B cell (primary cell): ENCODE measurements at regions not wholly inside any gene's neighbourhood (a gene's known extent, or its start where the extent isn't known, plus 50 kb on each side); places are given as distances from the start of the nearest gene placed in this dataset.
"Not testable (repeated sequence)": the region's sequence is repeated elsewhere in the genome, so short reads cannot be mapped to it uniquely, and the experiment has no call there.

Experiments used
- ATAC-seq: fragments of 200-7000 bp; cut with Tn5 transposase; one replicate; pipeline ENCODE4 v1.10.0; 2021; ENCODE audit warnings: low read depth, mild to moderate bottlenecking, moderate number of reproducible peaks, moderate library complexity
- CTCF ChIA-PET: fragments of 350-600 bp; sonication (Branson Sonifier 250); formaldehyde crosslinking; loops from one replicate; lab custom pipeline; 2021; ENCODE audit warnings: antibody characterized with exemption, inconsistent platforms; lab: Charles Lee
- POLR2A ChIA-PET: fragments of 350-600 bp; sonication (Branson Sonifier 250); formaldehyde crosslinking; loops from one replicate; lab custom pipeline; 2021; ENCODE audit warnings: antibody characterized with exemption; lab: Charles Lee
- DNase-seq: peaks from one replicate; pipeline ENCODE4 v3.0.0; 2013
- H2AFZ ChIP-seq: 2 replicates; pipeline ENCODE4 v1.6.1; 2012; ENCODE audit warnings: mild to moderate bottlenecking, low read depth, low read length; ENCODE audit not compliant: insufficient read depth, poor library complexity, severe bottlenecking
- H3K27ac ChIP-seq, 2 donors: 1 replicate in 1 of 2; 2 replicates in 1 of 2; pipeline ENCODE4 v1.5.1; 2012 to 2013; ENCODE audit warnings: low read length in 2 of 2, mild to moderate bottlenecking in 2 of 2, moderate library complexity in 1 of 2
- H3K27me3 ChIP-seq, 4 experiments: fragments of 200-600 bp in 1 of 4; sonication (generic) in 1 of 4; replicated peaks in 1 of 4; 1 replicate in 2 of 4; 2 replicates in 2 of 4; pipeline versions ENCODE4 v1.6.1 to v1.7.0; 2013 to 2016; ENCODE audit warnings: low read length in 3 of 4, mild to moderate bottlenecking in 2 of 4, mixed read lengths in 1 of 4, moderate library complexity in 1 of 4; ENCODE audit not compliant: insufficient read depth in 4 of 4, control insufficient read depth in 3 of 4; ENCODE audit errors: control extremely low read depth in 1 of 4
- H3K36me3 ChIP-seq, 2 experiments: replicated peaks in 1 of 2; 1 replicate in 1 of 2; 2 replicates in 1 of 2; pipeline versions ENCODE4 v1.6.1 to v1.7.1; 2013; ENCODE audit warnings: low read length in 1 of 2; ENCODE audit not compliant: insufficient read depth in 2 of 2, control insufficient read depth in 1 of 2; ENCODE audit errors: control extremely low read depth in 1 of 2, extremely low read depth in 1 of 2
- H3K4me1 ChIP-seq, 2 donors: fragments of 200-600 bp in 1 of 2; sonication (generic) in 1 of 2; 1 replicate in 1 of 2; 2 replicates in 1 of 2; pipeline versions ENCODE4 v1.5.1 to v1.6.1; 2013 to 2017; ENCODE audit warnings: low read length in 2 of 2; ENCODE audit not compliant: control insufficient read depth in 2 of 2, insufficient read depth in 2 of 2
- H3K4me2 ChIP-seq: replicated peaks from 2 replicates; pipeline ENCODE3; 2012; ENCODE audit warnings: mild to moderate bottlenecking, low read depth, low read length; ENCODE audit not compliant: poor library complexity, severe bottlenecking
- H3K4me3 ChIP-seq, 5 experiments: fragments of 200-600 bp in 1 of 5; sonication (generic) in 1 of 5; 1 replicate in 3 of 5; 2 replicates in 2 of 5; pipeline versions ENCODE4 v1.5.1 to v1.7.0; 2011 to 2016; ENCODE audit warnings: low read length in 4 of 5, mild to moderate bottlenecking in 4 of 5, low read depth in 2 of 5, control low read depth in 1 of 5, moderate library complexity in 1 of 5; ENCODE audit not compliant: insufficient read depth in 1 of 5; ENCODE audit errors: control extremely low read depth in 1 of 5, extremely low read depth in 1 of 5
- H3K79me2 ChIP-seq: fragments of 200-600 bp; sonication (generic); one replicate; pipeline ENCODE4 v1.6.0; 2016; ENCODE audit warnings: low read length; ENCODE audit not compliant: control insufficient read depth, insufficient read depth
- H3K9ac ChIP-seq: fragments of 200-600 bp; sonication (generic); 2 replicates; pipeline ENCODE4 v1.6.1; 2017; ENCODE audit warnings: mild to moderate bottlenecking, low read length, moderate library complexity
- H3K9me3 ChIP-seq, 3 donors: one replicate each; pipeline versions ENCODE4 v1.6.1 to v1.7.1; 2013; ENCODE audit warnings: low read length in 2 of 3; ENCODE audit not compliant: control insufficient read depth in 2 of 3, insufficient read depth in 1 of 3; ENCODE audit errors: control extremely low read depth in 1 of 3
- H4K20me1 ChIP-seq: 2 replicates; pipeline ENCODE4 v1.6.0; 2012; ENCODE audit warnings: mild to moderate bottlenecking, low read length; ENCODE audit not compliant: insufficient read depth, control insufficient read depth, poor library complexity, severe bottlenecking
- H3K27ac Mint-ChIP-seq: one replicate; pipeline ENCODE4 v1.8.0; 2021; ENCODE audit warnings: mixed read lengths
- H3K27me3 Mint-ChIP-seq: one replicate; pipeline ENCODE4 v1.8.0; 2021; ENCODE audit warnings: mixed read lengths
- H3K4me1 Mint-ChIP-seq: one replicate; pipeline ENCODE4 v1.8.0; 2021; ENCODE audit warnings: mixed read lengths
- H3K4me3 Mint-ChIP-seq: one replicate; pipeline ENCODE4 v1.8.0; 2021; ENCODE audit warnings: mixed read lengths
- H3K9me3 Mint-ChIP-seq: one replicate; pipeline ENCODE4 v1.8.0; 2022; ENCODE audit warnings: mixed read lengths; ENCODE audit not compliant: insufficient read depth
- EZH2 ChIP-seq: IDR thresholded peaks from 2 replicates; pipeline ENCODE4 v1.6.1; 2012; ENCODE audit warnings: borderline replicate concordance, low read depth, mild to moderate bottlenecking, moderate library complexity, low read length; ENCODE audit not compliant: insufficient read depth, poor library complexity, severe bottlenecking
- whole genome bisulfite sequencing: methylation state at CpG from one replicate; pipeline ENCODE4 v1.1.5; 2013; ENCODE audit warnings: missing lambda C conversion rate; ENCODE audit not compliant: insufficient coverage; 5-methylcytosine and 5-hydroxymethylcytosine counted together
- intact Hi-C: fragments of 100-400 bp; cut with micrococcal nuclease; formaldehyde crosslinking; loops from one replicate; pipeline ENCODE4 v1.10.0; 2022
- TF ChIP-seq, protein P1 (sequence below): fragments of 200-600 bp; IDR thresholded peaks from one replicate; pipeline ENCODE4 v1.8.0; 2022; ENCODE audit warnings: antibody characterized with exemption, mild to moderate bottlenecking

DNA sequence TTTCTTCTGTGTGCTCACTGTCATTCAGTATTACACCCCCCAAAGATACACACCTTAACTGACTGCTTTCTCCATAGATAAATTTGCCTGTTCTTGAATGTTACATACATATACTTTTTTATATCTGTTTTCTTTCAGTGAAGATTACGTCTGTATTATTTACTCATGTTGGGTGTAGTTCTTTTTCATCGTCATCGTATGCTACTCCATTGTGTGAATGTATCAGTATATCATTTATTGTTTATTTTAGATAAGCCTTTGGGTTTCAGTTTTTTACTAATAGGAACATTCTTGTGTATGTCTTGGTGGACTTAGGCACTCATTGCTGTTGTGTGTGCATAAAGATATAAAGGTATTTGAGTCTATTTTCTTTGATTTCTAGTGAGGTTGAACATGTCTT is 64.4 kb downstream of the SEPTIN7 start:
- POLR2A ChIA-PET: no interaction called here
- H3K4me3 Mint-ChIP-seq: no peak overlapping the region
- H3K9me3 Mint-ChIP-seq: no peaks in the 10 kb centered on the region
- no peak for TF ChIP-seq EZH2
- TF ChIP-seq, protein P1, sequence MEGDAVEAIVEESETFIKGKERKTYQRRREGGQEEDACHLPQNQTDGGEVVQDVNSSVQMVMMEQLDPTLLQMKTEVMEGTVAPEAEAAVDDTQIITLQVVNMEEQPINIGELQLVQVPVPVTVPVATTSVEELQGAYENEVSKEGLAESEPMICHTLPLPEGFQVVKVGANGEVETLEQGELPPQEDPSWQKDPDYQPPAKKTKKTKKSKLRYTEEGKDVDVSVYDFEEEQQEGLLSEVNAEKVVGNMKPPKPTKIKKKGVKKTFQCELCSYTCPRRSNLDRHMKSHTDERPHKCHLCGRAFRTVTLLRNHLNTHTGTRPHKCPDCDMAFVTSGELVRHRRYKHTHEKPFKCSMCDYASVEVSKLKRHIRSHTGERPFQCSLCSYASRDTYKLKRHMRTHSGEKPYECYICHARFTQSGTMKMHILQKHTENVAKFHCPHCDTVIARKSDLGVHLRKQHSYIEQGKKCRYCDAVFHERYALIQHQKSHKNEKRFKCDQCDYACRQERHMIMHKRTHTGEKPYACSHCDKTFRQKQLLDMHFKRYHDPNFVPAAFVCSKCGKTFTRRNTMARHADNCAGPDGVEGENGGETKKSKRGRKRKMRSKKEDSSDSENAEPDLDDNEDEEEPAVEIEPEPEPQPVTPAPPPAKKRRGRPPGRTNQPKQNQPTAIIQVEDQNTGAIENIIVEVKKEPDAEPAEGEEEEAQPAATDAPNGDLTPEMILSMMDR: no peak
- no peak overlapping the region for H3K27ac ChIP-seq
- H2AFZ ChIP-seq: no peak overlapping the region
- no peak for DNase-seq
- H3K27me3 ChIP-seq: no peaks in the 10 kb centered on the region
- H3K27me3 Mint-ChIP-seq: no peaks in the 10 kb centered on the region
- no CpG with 5 or more reads among the region's 3 CpGs for WGBS
- H3K36me3 ChIP-seq: peaks cover 0 to 40% of the 10 kb centered on the region in 2 experiments
- CTCF ChIA-PET: no interaction called here
- no peak overlapping the region for H3K27ac Mint-ChIP-seq
- H3K4me3 ChIP-seq: no peak overlapping the region
- intact Hi-C loops: loop anchor here (5.0 kb wide), 2 partner anchors 37 to 43 kb away; no protein-coding TSS in a partner anchor
- ATAC-seq: no peak
- no peak overlapping the region for H3K4me2 ChIP-seq
- H4K20me1 ChIP-seq: peaks cover 23% of the 10 kb centered on the region
- H3K9ac ChIP-seq: no peak overlapping the region
- H3K9me3 ChIP-seq: no peaks in the 10 kb centered on the region
- peaks cover 38% of the 10 kb centered on the region for H3K4me1 Mint-ChIP-seq
- peaks cover 14 to 25% of the 10 kb centered on the region in 2 donors for H3K4me1 ChIP-seq
- H3K79me2 ChIP-seq: peaks cover 43% of the 10 kb centered on the region

DNA sequence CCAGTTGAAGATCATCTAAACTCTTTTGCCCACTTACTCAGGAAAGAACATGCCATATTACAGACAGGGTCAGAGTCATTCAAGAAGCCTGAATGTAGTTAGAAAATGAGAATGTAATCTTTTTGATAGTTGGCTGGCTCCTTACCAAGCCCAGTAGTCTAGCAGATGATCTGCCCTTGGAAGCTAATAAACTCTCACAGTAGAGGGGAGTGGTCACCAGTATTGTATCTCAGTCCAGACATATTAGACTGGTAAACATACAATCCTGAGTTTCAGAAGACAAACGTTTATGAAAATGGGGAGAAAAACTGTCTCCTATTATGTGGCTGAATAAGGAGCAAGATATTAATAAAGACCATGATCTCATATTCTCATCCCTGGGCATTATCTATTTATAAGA is 65.3 kb downstream of the SEPTIN7 start:
- Histone ChIP-seq H4K20me1 (peaks cover 14% of the 10 kb centered on the region), H3K4me2 (no peak overlapping the region), H3K4me1 (peaks cover 14 to 16% of the 10 kb centered on the region in 2 donors), H3K4me3 (no peak overlapping the region), H3K27ac (peak overlapping the region in 1 of 2 donors; percentile 44), H3K9ac (no peak overlapping the region), H3K36me3 (peaks cover 0 to 40% of the 10 kb centered on the region in 2 experiments), H3K9me3 (no peaks in the 10 kb centered on the region), H2AFZ (no peak overlapping the region), H3K27me3 (no peaks in the 10 kb centered on the region), H3K79me2 (peaks cover 34% of the 10 kb centered on the region)
- Mint-ChIP-seq H3K27ac (peak overlapping the region; percentile 33), H3K4me1 (peaks cover 35% of the 10 kb centered on the region), H3K27me3 (no peaks in the 10 kb centered on the region), H3K4me3 (no peak overlapping the region), H3K9me3 (no peaks in the 10 kb centered on the region)
- ATAC-seq (no peak), DNase-seq (no peak)
- TF ChIP-seq EZH2: no peak
- TF ChIP-seq, protein P1: no peak
- POLR2A ChIA-PET: no interaction called here
- CTCF ChIA-PET: interaction anchor here (1.0 to 1.3 kb wide), 3 partner anchors 9 to 155 kb away, joined by 3 to 4 read pairs (median 4); no protein-coding TSS in a partner anchor
- WGBS: no CpG with 5 or more reads among the region's 1 CpG
- intact Hi-C loops: loop anchor here (5.0 kb wide), 2 partner anchors 36 to 44 kb away; no protein-coding TSS in a partner anchor

DNA sequence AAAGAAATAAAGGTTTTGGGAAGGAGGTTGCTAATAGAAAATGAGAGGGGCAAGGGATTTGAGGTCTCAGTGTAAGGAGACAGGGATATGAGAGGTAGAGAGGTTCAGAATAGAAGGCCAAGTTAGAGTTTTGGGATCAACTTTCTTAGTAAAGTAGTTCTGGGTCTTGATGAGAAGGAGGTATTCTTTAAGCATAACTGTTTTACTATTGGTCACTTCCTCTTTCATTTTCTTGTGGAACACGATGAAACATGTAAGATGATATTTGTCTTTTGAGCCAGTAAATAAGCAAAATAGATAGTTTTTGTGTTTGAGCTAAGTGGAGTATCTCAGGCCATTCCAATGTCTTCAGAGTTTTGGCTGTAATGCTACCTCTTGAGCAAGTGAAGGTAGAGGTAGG is 68.3 kb downstream of the SEPTIN7 start:
- CTCF ChIA-PET, H3K4me3 ChIP-seq, H3K9ac ChIP-seq, H3K9me3 ChIP-seq, H3K9me3 Mint-ChIP-seq, H3K27me3 ChIP-seq, POLR2A ChIA-PET, H3K27me3 Mint-ChIP-seq, H4K20me1 ChIP-seq, ATAC-seq, H2AFZ ChIP-seq: not testable (repeated sequence)
- Histone ChIP-seq H3K4me2 (peak overlapping the region; percentile 45), H3K79me2 (peaks cover 21% of the 10 kb centered on the region), H3K4me1 (peaks cover 9 to 16% of the 10 kb centered on the region in 2 donors), H3K27ac (peak overlapping the region; percentile 36 to 57), H3K36me3 (peaks cover 2 to 43% of the 10 kb centered on the region in 2 experiments)
- peak; percentile 39 for DNase-seq
- peaks cover 35% of the 10 kb centered on the region for H3K4me1 Mint-ChIP-seq
- intact Hi-C loops: loop anchor here (2.0 to 5.0 kb wide), 3 partner anchors 33 to 160 kb away; no protein-coding TSS in a partner anchor
- no CpG with 5 or more reads among the region's 1 CpG for WGBS
- peak overlapping the region; percentile 57 for H3K27ac Mint-ChIP-seq
- H3K4me3 Mint-ChIP-seq: peak overlapping the region; percentile 41
